ENCODE measurements at regions not wholly inside any gene's neighbourhood (a gene's known extent, or its start where the extent isn't known, plus 50 kb on each side); places are given as distances from the start of the nearest gene placed in this dataset.

GRCh38 chr11:91960770-91961169 is 263.8 kb upstream of the FAT3 start:
- intact Hi-C loops (cut with micrococcal nuclease), result no loop called here

GRCh38 chr11:91959411-91959810 is 265.2 kb upstream of the FAT3 start:
- intact Hi-C loops (cut with micrococcal nuclease), result no loop called here

GRCh38 chr11:91956711-91957110 is 267.9 kb upstream of the FAT3 start:
- intact Hi-C loops (cut with micrococcal nuclease), result no loop called here

- intact Hi-C loops (cut with micrococcal nuclease), result no loop called here
Observed at GRCh38 chr11:91955206-91955605, 269.4 kb upstream of the FAT3 start.

- intact Hi-C loops (cut with micrococcal nuclease), result no loop called here
Observed at GRCh38 chr11:91952056-91952455, 272.6 kb upstream of the FAT3 start.

GRCh38 chr11:91947215-91947820 is 277.3 kb upstream of the FAT3 start:
- intact Hi-C loops (cut with micrococcal nuclease), result no loop called here

- intact Hi-C loops (cut with micrococcal nuclease), result no loop called here
Observed at GRCh38 chr11:91946397-91946951, 278.1 kb upstream of the FAT3 start.

GRCh38 chr11:91935120-91935519 is 289.5 kb upstream of the FAT3 start:
- intact Hi-C loops (cut with micrococcal nuclease), result no loop called here

- intact Hi-C loops (cut with micrococcal nuclease), result no loop called here
Observed at GRCh38 chr11:91932151-91932821, 292.3 kb upstream of the FAT3 start.

- intact Hi-C loops (cut with micrococcal nuclease), result no loop called here
Observed at GRCh38 chr11:91927448-91927847, 297.2 kb upstream of the FAT3 start.

- intact Hi-C loops (cut with micrococcal nuclease), result no loop called here
Observed at GRCh38 chr11:91926965-91927364, 297.7 kb upstream of the FAT3 start.

GRCh38 chr11:91922846-91923245 is 301.8 kb upstream of the FAT3 start:
- intact Hi-C loops (cut with micrococcal nuclease), result no loop called here

GRCh38 chr11:91921974-91922373 is 302.6 kb upstream of the FAT3 start:
- intact Hi-C loops (cut with micrococcal nuclease), result no loop called here

GRCh38 chr11:91913407-91913806 is 311.2 kb upstream of the FAT3 start:
- intact Hi-C loops (cut with micrococcal nuclease), result no loop called here

- intact Hi-C loops (cut with micrococcal nuclease), result no loop called here
Observed at GRCh38 chr11:91912322-91912721, 312.3 kb upstream of the FAT3 start.

- intact Hi-C loops (cut with micrococcal nuclease), result no loop called here
Observed at GRCh38 chr11:91906871-91907624, 317.6 kb upstream of the FAT3 start.

- intact Hi-C loops (cut with micrococcal nuclease), result no loop called here
Observed at GRCh38 chr11:91904792-91905785, 319.5 kb upstream of the FAT3 start.

GRCh38 chr11:91902312-91902711 is 322.3 kb upstream of the FAT3 start:
- intact Hi-C loops (cut with micrococcal nuclease), result no loop called here

- intact Hi-C loops (cut with micrococcal nuclease), result no loop called here
Observed at GRCh38 chr11:91880660-91881059, 344.0 kb upstream of the FAT3 start.

GRCh38 chr11:91876746-91877145 is 347.9 kb upstream of the FAT3 start:
- intact Hi-C loops (cut with micrococcal nuclease), result no loop called here

GRCh38 chr11:91872243-91872642 is 352.4 kb upstream of the FAT3 start:
- intact Hi-C loops (cut with micrococcal nuclease), result no loop called here
